GM19043 (cell line): ENCODE measurements at regions not wholly inside any gene's neighbourhood (a gene's known extent, or its start where the extent isn't known, plus 50 kb on each side); places are given as distances from the start of the nearest gene placed in this dataset.
"Not testable (repeated sequence)": the region's sequence is repeated elsewhere in the genome, so short reads cannot be mapped to it uniquely, and the experiment has no call there.

Experiments
- ATAC-seq: cut with Tn5 transposase; IDR thresholded peaks from one replicate; pipeline ENCODE4 v1.9.1; 2021; ENCODE audit warnings: low read depth; ENCODE audit not compliant: unreplicated experiment

- ATAC-seq = no peak
These were observed 258.1 kb downstream of the PCNX1 start for GRCh38 chr14:71165121-71166031.

- ATAC-seq = no peak
These were observed 259.1 kb downstream of the PCNX1 start for GRCh38 chr14:71166180-71166837.

- not testable (repeated sequence) for ATAC-seq
These were observed 260.2 kb downstream of the PCNX1 start for GRCh38 chr14:71167325-71167950.

- not testable (repeated sequence) for ATAC-seq
These were observed 260.9 kb downstream of the PCNX1 start for GRCh38 chr14:71168161-71168560.

- no peak for ATAC-seq
These were observed 261.5 kb downstream of the PCNX1 start for GRCh38 chr14:71168564-71169427.

GRCh38 chr14:71169861-71170260, 262.6 kb downstream of the PCNX1 start:
- no peak for ATAC-seq

GRCh38 chr14:71175491-71175890, 268.2 kb downstream of the PCNX1 start:
- no peak for ATAC-seq

GRCh38 chr14:71179066-71179465, 271.8 kb downstream of the PCNX1 start:
- no peak for ATAC-seq

- ATAC-seq = no peak
These were observed 273.1 kb downstream of the PCNX1 start for GRCh38 chr14:71180397-71180796.

- no peak for ATAC-seq
These were observed 274.1 kb downstream of the PCNX1 start for GRCh38 chr14:71181215-71182003.

- no peak for ATAC-seq
These were observed 276.8 kb downstream of the PCNX1 start for GRCh38 chr14:71183876-71184689.

GRCh38 chr14:71185637-71186036, 278.4 kb downstream of the PCNX1 start:
- no peak for ATAC-seq

GRCh38 chr14:71187633-71188356, 280.5 kb downstream of the PCNX1 start:
- no peak for ATAC-seq

GRCh38 chr14:71190770-71191374, 283.6 kb downstream of the PCNX1 start:
- ATAC-seq = no peak

- no peak for ATAC-seq
These were observed 286.4 kb downstream of the PCNX1 start for GRCh38 chr14:71193663-71194062.

GRCh38 chr14:71194251-71194650, 287.0 kb downstream of the PCNX1 start:
- no peak for ATAC-seq

- ATAC-seq = no peak
These were observed 289.7 kb downstream of the PCNX1 start for GRCh38 chr14:71196921-71197320.

- ATAC-seq = no peak
These were observed 291.4 kb downstream of the PCNX1 start for GRCh38 chr14:71198687-71199086.
